SK-N-SH (cell line): ENCODE measurements at regions not wholly inside any gene's neighbourhood (a gene's known extent, or its start where the extent isn't known, plus 50 kb on each side); places are given as distances from the start of the nearest gene placed in this dataset.

Experiments used
- CTCF ChIA-PET: fragments of 300-600, 350-600 bp; formaldehyde crosslinking; extraction: SDS; loops from one replicate; lab custom pipeline; 2021; lab: Yijun Ruan, JAX
- POLR2A ChIA-PET: fragments of 350-600 bp; sonication (Branson Sonifier 250); formaldehyde crosslinking; extraction: SDS; loops from one replicate; lab custom pipeline; 2020; ENCODE audit warnings: antibody characterized with exemption, inconsistent platforms; lab: Yijun Ruan, JAX
- DNase-seq: peaks from one replicate; pipeline ENCODE4 v3.0.0; 2012
- H2AFZ ChIP-seq: fragments of 200-600 bp; sonication (generic); 2 replicates; pipeline ENCODE4 v1.8.1; 2016; ENCODE audit warnings: antibody characterized with exemption, mild to moderate bottlenecking, low read depth
- H3F3A ChIP-seq: fragments of 200-600 bp; sonication (generic); replicated peaks from 2 replicates; pipeline ENCODE3; 2016; ENCODE audit warnings: antibody characterized with exemption, mild to moderate bottlenecking; ENCODE audit not compliant: insufficient read depth
- H3K27ac ChIP-seq, 2 experiments: fragments of 200-500 bp in 1 of 2; fragments of 200-600 bp in 1 of 2; sonication (Bioruptor generic) in 1 of 2; sonication (generic), shearing (Covaris generic) in 1 of 2; 2 replicates each; pipeline versions ENCODE4 v1.5.1 to v1.6.1; 2014 to 2016; ENCODE audit warnings: low read depth in 2 of 2, inconsistent platforms in 1 of 2, low read length in 1 of 2, mild to moderate bottlenecking in 1 of 2, mixed read lengths in 1 of 2
- H3K27me3 ChIP-seq: fragments of 200-600 bp; sonication (generic), shearing (Covaris generic); 2 replicates; pipeline ENCODE4 v1.6.1; 2016; ENCODE audit warnings: mixed run types; ENCODE audit not compliant: insufficient read depth
- H3K36me3 ChIP-seq, 2 experiments: fragments of 200-500 bp in 1 of 2; fragments of 200-600 bp in 1 of 2; sonication (Bioruptor generic) in 1 of 2; sonication (generic) in 1 of 2; replicated peaks in 1 of 2; 2 replicates each; pipeline versions ENCODE3 to v1.5.1; 2014 to 2016; ENCODE audit warnings: low read length in 1 of 2, mild to moderate bottlenecking in 1 of 2; ENCODE audit not compliant: insufficient read depth in 2 of 2, control insufficient read depth in 1 of 2
- H3K4me1 ChIP-seq, 2 experiments: fragments of 200-500 bp in 1 of 2; fragments of 200-600 bp in 1 of 2; sonication (Bioruptor generic) in 1 of 2; sonication (generic), shearing (Covaris generic) in 1 of 2; 2 replicates each; pipeline versions ENCODE4 v1.5.1 to v1.6.1; 2014 to 2016; ENCODE audit warnings: low read depth in 1 of 2, low read length in 1 of 2, mixed run types in 1 of 2; ENCODE audit not compliant: insufficient read depth in 2 of 2, control insufficient read depth in 1 of 2
- H3K4me2 ChIP-seq: fragments of 200-600 bp; sonication (generic), shearing (Covaris generic); 2 replicates; pipeline ENCODE4 v1.6.1; 2017; ENCODE audit warnings: mixed run types
- H3K4me3 ChIP-seq, 2 experiments: fragments of 200-500 bp in 1 of 2; fragments of 200-600 bp in 1 of 2; sonication (Bioruptor generic) in 1 of 2; sonication (generic), shearing (Covaris generic) in 1 of 2; 2 replicates each; pipeline versions ENCODE4 v1.5.1 to v1.8.1; 2014 to 2016; ENCODE audit warnings: low read depth in 2 of 2, inconsistent platforms in 1 of 2, low read length in 1 of 2, mild to moderate bottlenecking in 1 of 2, mixed read lengths in 1 of 2, moderate library complexity in 1 of 2
- H3K79me2 ChIP-seq: fragments of 200-600 bp; sonication (generic); 2 replicates; pipeline ENCODE4 v1.8.1; 2017; ENCODE audit warnings: mild to moderate bottlenecking; ENCODE audit not compliant: insufficient read depth
- H3K9ac ChIP-seq: fragments of 200-600 bp; sonication (generic); 2 replicates; pipeline ENCODE4 v1.6.1; 2017; ENCODE audit warnings: mixed run types
- H3K9me2 ChIP-seq: fragments of 200-600 bp; sonication (generic); 2 replicates; pipeline ENCODE4 v1.6.1; 2017; ENCODE audit warnings: mixed run types
- H3K9me3 ChIP-seq: fragments of 200-600 bp; sonication (generic); 2 replicates; pipeline ENCODE4 v1.6.1; 2017; ENCODE audit warnings: mixed run types, mild to moderate bottlenecking, moderate library complexity
- H4K20me1 ChIP-seq: fragments of 200-600 bp; sonication (generic); 2 replicates; pipeline ENCODE4 v1.6.1; 2017; ENCODE audit warnings: mild to moderate bottlenecking, mixed run types; ENCODE audit not compliant: insufficient read depth
- ELF1 ChIP-seq: IDR thresholded peaks from 2 replicates; pipeline ENCODE4 v1.4.0; 2012
- EP300 ChIP-seq, 2 experiments: IDR thresholded peaks; 2 replicates each; pipeline versions ENCODE4 v1.4.0 to v1.6.1; 2012; ENCODE audit warnings: borderline replicate concordance in 1 of 2, low read depth in 1 of 2, low read length in 1 of 2
- MXI1 ChIP-seq: IDR thresholded peaks from 2 replicates; pipeline ENCODE4 v1.6.1; 2012; ENCODE audit warnings: mild to moderate bottlenecking, low read depth, low read length, improper control_type of control experiment
- NFIC ChIP-seq: IDR thresholded peaks from 2 replicates; pipeline ENCODE4 v1.4.0; 2012; ENCODE audit warnings: borderline replicate concordance
- RAD21 ChIP-seq: IDR thresholded peaks from 2 replicates; pipeline ENCODE4 v1.6.1; 2012; ENCODE audit warnings: mild to moderate bottlenecking, low read length
- SIN3A ChIP-seq: IDR thresholded peaks from 2 replicates; pipeline ENCODE4 v1.6.1; 2012; ENCODE audit warnings: low read depth, mild to moderate bottlenecking, low read length, moderate library complexity, borderline replicate concordance
- SMC3 ChIP-seq: IDR thresholded peaks from 2 replicates; pipeline ENCODE4 v1.6.1; 2012; ENCODE audit warnings: low read depth, low read length, improper control_type of control experiment
- TAF1 ChIP-seq: IDR thresholded peaks from 2 replicates; pipeline ENCODE4 v1.6.1; 2012; ENCODE audit warnings: low read depth, mild to moderate bottlenecking, low read length, moderate library complexity, borderline replicate concordance
- WGBS: methylation state at CpG from one replicate; pipeline ENCODE4 v1.1.6; 2017; ENCODE audit warnings: low lambda C conversion rate; 5-methylcytosine and 5-hydroxymethylcytosine counted together
- TF ChIP-seq, protein P1 (sequence below): fragments of 150-350 bp; IDR thresholded peaks from 2 replicates; pipeline ENCODE4 v1.6.1; 2016; ENCODE audit warnings: mild to moderate bottlenecking, low read depth, low read length
- TF ChIP-seq, protein P2 (sequence below): IDR thresholded peaks from 2 replicates; pipeline ENCODE4; 2012
- TF ChIP-seq, protein P3 (sequence below): IDR thresholded peaks from 2 replicates; pipeline ENCODE4 v1.4.0; 2012; ENCODE audit warnings: low read depth, borderline replicate concordance
- TF ChIP-seq, protein P4 (sequence below): IDR thresholded peaks from 2 replicates; pipeline ENCODE4 v1.4.0; 2012; ENCODE audit warnings: low read depth
- TF ChIP-seq, protein P5 (sequence below): fragments of 150-350 bp; IDR thresholded peaks from 2 replicates; pipeline ENCODE4 v1.6.1; 2017; ENCODE audit warnings: antibody characterized with exemption, low read length, low read depth, borderline replicate concordance

DNA sequence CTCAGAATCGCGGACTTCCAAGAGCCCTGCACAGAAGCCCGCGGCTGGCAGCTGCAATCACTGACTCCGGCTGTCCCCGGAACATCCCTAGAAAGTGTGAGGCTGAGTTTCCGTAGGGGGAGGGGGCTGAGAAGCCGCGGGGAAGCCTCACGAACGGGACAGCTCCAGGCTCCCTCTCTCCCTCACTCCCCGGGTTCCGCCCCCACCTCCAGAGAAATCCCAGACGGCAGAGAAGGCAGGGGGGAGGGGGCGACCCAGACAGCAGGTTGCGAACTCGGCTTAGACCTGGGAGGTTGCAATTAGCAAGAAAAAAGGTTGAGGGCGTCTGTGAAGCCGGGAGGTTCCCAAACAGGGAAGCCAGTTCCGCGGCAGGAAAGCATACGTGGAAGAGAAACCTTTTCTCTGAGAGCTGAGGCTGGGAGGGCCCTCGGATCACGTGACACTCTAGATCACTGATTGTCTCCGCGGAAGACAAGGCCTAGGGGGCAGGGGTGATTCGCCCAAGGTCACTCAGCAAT lies 73.8 kb upstream of the CPLX2 start (continued):
- no peak for TF ChIP-seq SMC3

DNA sequence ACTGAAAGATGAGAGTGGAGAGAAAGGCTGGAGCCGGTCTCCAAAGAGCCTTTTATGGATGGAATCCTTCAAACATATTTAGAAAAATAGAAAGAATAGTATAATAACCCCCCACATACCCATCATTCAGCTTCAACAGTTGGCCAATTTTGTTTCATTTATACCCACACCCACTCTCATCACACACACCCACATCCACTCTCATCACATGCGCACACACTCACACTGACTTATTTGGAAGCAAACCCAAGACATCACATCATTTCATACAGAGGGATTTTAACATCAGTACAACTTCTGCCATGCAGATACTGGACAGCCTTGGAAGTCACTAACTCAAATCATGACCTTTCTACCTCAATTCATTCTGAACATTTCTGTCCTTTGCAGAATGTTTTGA lies 72.8 kb upstream of the CPLX2 start:
- Histone ChIP-seq H2AFZ (no peak overlapping the region), H3K4me1 (peaks cover 0 to 27% of the 10 kb centered on the region in 2 experiments; a peak in 2 of 4 replicates), H3K4me3 (no peak overlapping the region), H3K36me3 (no peaks in the 10 kb centered on the region), H3K27me3 (peaks cover 6% of the 10 kb centered on the region; the same call in 1 of the 2 replicates), H3K9me3 (no peaks in the 10 kb centered on the region), H3K27ac (no peak overlapping the region; a peak in 1 of 4 replicates), H4K20me1 (0 out of 2 replicates have a peak, but pooled peaks cover 4% of the 10 kb centered on the region), H3K79me2 (no peaks in the 10 kb centered on the region), H3K4me2 (no peak overlapping the region), H3K9ac (no peak overlapping the region), H3K9me2 (no peaks in the 10 kb centered on the region), H3F3A (peaks cover 2% of the 10 kb centered on the region)
- ChIA-PET CTCF (interaction anchor here (0.9 to 6.8 kb wide), 8 partner anchors 15 to 265 kb away, joined by 3 to 47 read pairs (median 7); partner anchors contain the start of gene CPLX2), POLR2A (interaction anchor here (2.7 to 3.0 kb wide), 2 partner anchors 16 to 73 kb away, joined by 16 read pairs; partner anchors contain the start of gene CPLX2)
- 81% methylated on average over 2 of the region's 2 CpGs for WGBS
- no peak for TF ChIP-seq SMC3
- TF ChIP-seq, protein P1, sequence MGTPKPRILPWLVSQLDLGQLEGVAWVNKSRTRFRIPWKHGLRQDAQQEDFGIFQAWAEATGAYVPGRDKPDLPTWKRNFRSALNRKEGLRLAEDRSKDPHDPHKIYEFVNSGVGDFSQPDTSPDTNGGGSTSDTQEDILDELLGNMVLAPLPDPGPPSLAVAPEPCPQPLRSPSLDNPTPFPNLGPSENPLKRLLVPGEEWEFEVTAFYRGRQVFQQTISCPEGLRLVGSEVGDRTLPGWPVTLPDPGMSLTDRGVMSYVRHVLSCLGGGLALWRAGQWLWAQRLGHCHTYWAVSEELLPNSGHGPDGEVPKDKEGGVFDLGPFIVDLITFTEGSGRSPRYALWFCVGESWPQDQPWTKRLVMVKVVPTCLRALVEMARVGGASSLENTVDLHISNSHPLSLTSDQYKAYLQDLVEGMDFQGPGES: no peak
- TF ChIP-seq, protein P2, sequence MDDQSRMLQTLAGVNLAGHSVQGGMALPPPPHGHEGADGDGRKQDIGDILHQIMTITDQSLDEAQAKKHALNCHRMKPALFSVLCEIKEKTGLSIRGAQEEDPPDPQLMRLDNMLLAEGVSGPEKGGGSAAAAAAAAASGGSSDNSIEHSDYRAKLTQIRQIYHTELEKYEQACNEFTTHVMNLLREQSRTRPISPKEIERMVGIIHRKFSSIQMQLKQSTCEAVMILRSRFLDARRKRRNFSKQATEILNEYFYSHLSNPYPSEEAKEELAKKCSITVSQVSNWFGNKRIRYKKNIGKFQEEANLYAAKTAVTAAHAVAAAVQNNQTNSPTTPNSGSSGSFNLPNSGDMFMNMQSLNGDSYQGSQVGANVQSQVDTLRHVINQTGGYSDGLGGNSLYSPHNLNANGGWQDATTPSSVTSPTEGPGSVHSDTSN: no peak
- TF ChIP-seq, protein P3, sequence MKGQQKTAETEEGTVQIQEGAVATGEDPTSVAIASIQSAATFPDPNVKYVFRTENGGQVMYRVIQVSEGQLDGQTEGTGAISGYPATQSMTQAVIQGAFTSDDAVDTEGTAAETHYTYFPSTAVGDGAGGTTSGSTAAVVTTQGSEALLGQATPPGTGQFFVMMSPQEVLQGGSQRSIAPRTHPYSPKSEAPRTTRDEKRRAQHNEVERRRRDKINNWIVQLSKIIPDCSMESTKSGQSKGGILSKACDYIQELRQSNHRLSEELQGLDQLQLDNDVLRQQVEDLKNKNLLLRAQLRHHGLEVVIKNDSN: no peak
- TF ChIP-seq, protein P4, sequence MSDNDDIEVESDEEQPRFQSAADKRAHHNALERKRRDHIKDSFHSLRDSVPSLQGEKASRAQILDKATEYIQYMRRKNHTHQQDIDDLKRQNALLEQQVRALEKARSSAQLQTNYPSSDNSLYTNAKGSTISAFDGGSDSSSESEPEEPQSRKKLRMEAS: no peak
- TF ChIP-seq ELF1: no peak
- TF ChIP-seq SIN3A: no peak
- no peak for DNase-seq

DNA sequence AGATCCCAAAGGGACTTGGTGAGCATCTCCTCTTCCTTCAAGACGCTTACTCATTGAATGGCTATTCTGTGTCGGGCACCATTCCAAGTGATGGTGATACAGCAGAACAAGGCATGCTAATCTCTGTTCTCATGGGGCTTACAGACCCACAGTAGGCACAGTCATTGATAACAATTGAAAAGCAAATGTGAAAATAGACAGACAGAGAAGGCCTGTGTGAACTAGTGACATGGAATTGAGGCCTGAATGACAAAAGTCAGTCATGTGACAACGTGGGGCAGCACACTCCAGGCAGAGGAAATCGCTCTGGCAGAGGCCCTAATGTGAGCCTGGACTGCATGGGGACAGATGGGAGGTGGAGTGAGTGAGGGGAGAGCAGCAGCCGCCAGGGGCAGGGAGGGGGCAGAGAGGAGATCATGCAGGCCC lies 70.7 kb upstream of the CPLX2 start:
- Histone ChIP-seq H3K36me3 (no peaks in the 10 kb centered on the region), H2AFZ (no peak overlapping the region), H4K20me1 (0 out of 2 replicates have a peak, but pooled peaks cover 4% of the 10 kb centered on the region), H3K27ac (peak overlapping the region in 1 of 2 experiments; percentile 72; a peak in 2 of 4 replicates), H3K4me1 (peaks cover 0 to 27% of the 10 kb centered on the region in 2 experiments; a peak in 2 of 4 replicates), H3K4me3 (no peak overlapping the region), H3K79me2 (no peaks in the 10 kb centered on the region), H3K9ac (no peak overlapping the region), H3F3A (peaks cover 2% of the 10 kb centered on the region), H3K9me2 (no peaks in the 10 kb centered on the region), H3K4me2 (no peak overlapping the region), H3K27me3 (peaks cover 4% of the 10 kb centered on the region; the same call in 1 of the 2 replicates), H3K9me3 (no peaks in the 10 kb centered on the region)
- ChIA-PET CTCF (interaction anchor here (6.8 kb wide), 1 partner anchor 71 kb away, joined by 47 read pairs; the partner anchor contains the start of gene CPLX2), POLR2A (no interaction called here)
- DNase-seq: peak; percentile 85
- TF ChIP-seq TAF1 (no peak), MXI1 (peak; percentile 48; the same call in 1 of the 2 replicates), RAD21 (0 out of 2 replicates have a peak, but pooled peaks have one; percentile 5), NFIC (peak; percentile 60), EP300 (IDR thresholded peaks at IDR 0.05; ENCODE audit: borderline replicate concordance in 1 of 2, low read depth in 1 of 2, low read length in 1 of 2) (peak in 1 of 2 experiments; percentile 7; a peak in 1 of 4 replicates)
- TF ChIP-seq, protein P5, sequence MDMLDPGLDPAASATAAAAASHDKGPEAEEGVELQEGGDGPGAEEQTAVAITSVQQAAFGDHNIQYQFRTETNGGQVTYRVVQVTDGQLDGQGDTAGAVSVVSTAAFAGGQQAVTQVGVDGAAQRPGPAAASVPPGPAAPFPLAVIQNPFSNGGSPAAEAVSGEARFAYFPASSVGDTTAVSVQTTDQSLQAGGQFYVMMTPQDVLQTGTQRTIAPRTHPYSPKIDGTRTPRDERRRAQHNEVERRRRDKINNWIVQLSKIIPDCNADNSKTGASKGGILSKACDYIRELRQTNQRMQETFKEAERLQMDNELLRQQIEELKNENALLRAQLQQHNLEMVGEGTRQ: no peak
- TF ChIP-seq, protein P3: no peak; the same call in 1 of the 2 replicates
- 23% methylated on average over 5 of the region's 5 CpGs for WGBS
